Transverse colon (tissue), 4 donors: ENCODE measurements at regions not wholly inside any gene's neighbourhood (a gene's known extent, or its start where the extent isn't known, plus 50 kb on each side); places are given as distances from the start of the nearest gene placed in this dataset.

Experiments used
- DNase-seq: peaks from one replicate; pipeline ENCODE4 v3.0.0-alpha.2; 2019
- H3K27ac ChIP-seq, 4 donors: fragments of 200-600 bp; sonication (generic); 2 replicates each; pipeline ENCODE4 v1.5.1; 2016 to 2018; ENCODE audit warnings: inconsistent platforms in 4 of 4
- H3K27me3 ChIP-seq: fragments of 200-600 bp; sonication (generic); 2 replicates; pipeline ENCODE4 v1.5.1; 2017; ENCODE audit warnings: inconsistent platforms
- H3K36me3 ChIP-seq, 4 donors: fragments of 200-600 bp; sonication (generic); 2 replicates each; pipeline ENCODE4 v1.5.1; 2017 to 2019; ENCODE audit warnings: inconsistent platforms in 4 of 4
- H3K4me1 ChIP-seq, 4 donors: fragments of 200-600 bp; sonication (generic); 2 replicates each; pipeline ENCODE4 v1.5.1; 2017 to 2020; ENCODE audit warnings: inconsistent platforms in 4 of 4
- H3K4me3 ChIP-seq, 4 donors: fragments of 200-600 bp; sonication (generic); 1 replicate in 1 of 4; 2 replicates in 3 of 4; pipeline versions ENCODE4 v1.5.1 to v1.6.1; 2017 to 2019; ENCODE audit warnings: inconsistent platforms in 4 of 4
- H3K9me3 ChIP-seq, 2 donors: fragments of 200-600 bp; sonication (generic); 2 replicates each; pipeline ENCODE4 v1.5.1; 2017 to 2019; ENCODE audit warnings: inconsistent platforms in 2 of 2
- EP300 ChIP-seq: sonication (generic); formaldehyde crosslinking; IDR thresholded peaks from one replicate; pipeline ENCODE4 v1.6.1; 2017; ENCODE audit warnings: antibody characterized with exemption, low read depth
- POLR2A ChIP-seq: fragments of 450-650 bp; IDR thresholded peaks from one replicate; pipeline ENCODE4 v1.6.1; 2016; ENCODE audit warnings: antibody characterized with exemption, mild to moderate bottlenecking, moderate library complexity
- POLR2AphosphoS5 ChIP-seq, 3 donors: sonication (generic); formaldehyde crosslinking; IDR thresholded peaks; one replicate each; pipeline ENCODE4 v1.6.1; 2016; ENCODE audit warnings: antibody characterized with exemption in 3 of 3
- WGBS, 2 donors: methylation state at CpG; one replicate each; pipeline ENCODE4 v1.1.5; 2018; ENCODE audit warnings: low coverage in 1 of 2; 5-methylcytosine and 5-hydroxymethylcytosine counted together
- in situ Hi-C, 4 donors: fragments of 200-750 bp; cut with MboI; loops; one replicate each; pipeline versions ENCODE4 v1.15.0 to v1.15.1; 2017; ENCODE audit warnings: low sequenced_read_pairs in 3 of 4, low pct_ligation_motif_present in 1 of 4, low pct_unique_long_range_greater_than_20kb in 1 of 4
- intact Hi-C: fragments of 100-400 bp; cut with DNase I; formaldehyde crosslinking; loops from one replicate; pipeline ENCODE4 v1.15.1; 2023; ENCODE audit warnings: low total_unique reads
- TF ChIP-seq, protein P1 (sequence below), 5 experiments: fragments of 200-600 bp in 3 of 5; fragments of 450-650 bp in 2 of 5; sonication (generic) in 3 of 5; IDR thresholded peaks; 1 replicate in 2 of 5; 2 replicates in 3 of 5; pipeline ENCODE4 v1.5.1; 2016 to 2017; ENCODE audit warnings: antibody characterized with exemption in 5 of 5, inconsistent platforms in 3 of 5, mild to moderate bottlenecking in 2 of 5, moderate library complexity in 1 of 5

DNA sequence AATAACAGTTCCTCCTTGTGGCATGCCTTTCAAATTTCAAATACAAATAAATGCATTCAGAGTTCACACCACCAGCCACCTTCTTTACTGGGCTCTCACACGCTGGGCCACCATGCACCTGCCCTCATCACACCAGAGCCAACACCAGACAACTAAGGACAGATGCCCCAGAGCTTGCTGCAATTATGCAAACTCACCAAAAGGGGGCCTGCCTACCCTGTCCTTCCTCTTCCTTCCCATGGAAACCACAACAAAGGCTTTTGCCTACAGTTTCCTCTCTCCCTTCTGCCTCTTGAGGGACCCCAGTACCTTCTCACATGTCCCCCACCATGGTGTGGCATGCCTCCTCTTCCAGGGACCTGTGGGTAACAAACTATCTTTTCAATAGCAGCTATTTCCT is 1333.9 kb upstream of the TENM3 start:
- DNase-seq, result no peak
- intact Hi-C loops, result no loop called here
- H3K36me3 ChIP-seq, result no peaks in the 10 kb centered on the region
- TF ChIP-seq POLR2AphosphoS5 (IDR thresholded peaks at IDR 0.05) (no peak), EP300 (no peak), POLR2A (no peak)
- TF ChIP-seq, protein P1, sequence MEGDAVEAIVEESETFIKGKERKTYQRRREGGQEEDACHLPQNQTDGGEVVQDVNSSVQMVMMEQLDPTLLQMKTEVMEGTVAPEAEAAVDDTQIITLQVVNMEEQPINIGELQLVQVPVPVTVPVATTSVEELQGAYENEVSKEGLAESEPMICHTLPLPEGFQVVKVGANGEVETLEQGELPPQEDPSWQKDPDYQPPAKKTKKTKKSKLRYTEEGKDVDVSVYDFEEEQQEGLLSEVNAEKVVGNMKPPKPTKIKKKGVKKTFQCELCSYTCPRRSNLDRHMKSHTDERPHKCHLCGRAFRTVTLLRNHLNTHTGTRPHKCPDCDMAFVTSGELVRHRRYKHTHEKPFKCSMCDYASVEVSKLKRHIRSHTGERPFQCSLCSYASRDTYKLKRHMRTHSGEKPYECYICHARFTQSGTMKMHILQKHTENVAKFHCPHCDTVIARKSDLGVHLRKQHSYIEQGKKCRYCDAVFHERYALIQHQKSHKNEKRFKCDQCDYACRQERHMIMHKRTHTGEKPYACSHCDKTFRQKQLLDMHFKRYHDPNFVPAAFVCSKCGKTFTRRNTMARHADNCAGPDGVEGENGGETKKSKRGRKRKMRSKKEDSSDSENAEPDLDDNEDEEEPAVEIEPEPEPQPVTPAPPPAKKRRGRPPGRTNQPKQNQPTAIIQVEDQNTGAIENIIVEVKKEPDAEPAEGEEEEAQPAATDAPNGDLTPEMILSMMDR (IDR thresholded peaks at IDR 0.05), result no peak
- H3K4me1 ChIP-seq, result no peaks in the 10 kb centered on the region
- no peaks in the 10 kb centered on the region for H3K9me3 ChIP-seq
- WGBS, 2 donors, result 85% methylated on average over 1 of the region's 1 CpG; no CpG with 5 or more reads in 1 of the 2 donors
- H3K27ac ChIP-seq, result no peak overlapping the region
- no peak overlapping the region for H3K4me3 ChIP-seq
- in situ Hi-C loops, result no loop called here
- H3K27me3 ChIP-seq, result no peaks in the 10 kb centered on the region

DNA sequence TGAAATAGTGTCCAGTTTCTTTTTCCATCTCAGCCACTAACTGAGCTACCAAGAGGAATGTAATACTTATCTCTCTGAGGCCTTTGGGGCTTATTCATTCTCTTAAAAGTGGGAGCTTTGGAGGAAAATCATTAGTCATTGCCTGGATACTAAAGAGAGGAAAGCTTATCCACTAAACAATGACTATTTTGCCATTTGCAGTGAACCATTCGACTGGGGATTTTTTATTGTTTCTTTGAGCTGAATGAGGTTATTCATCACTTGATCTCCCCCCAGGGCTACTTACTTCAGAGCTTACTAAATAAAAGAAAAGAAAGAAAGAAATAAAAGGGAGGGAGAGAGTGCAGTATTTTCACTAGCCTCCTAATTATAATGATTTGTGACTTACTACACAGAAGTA is 1329.5 kb upstream of the TENM3 start:
- no peaks in the 10 kb centered on the region for H3K4me1 ChIP-seq
- H3K9me3 ChIP-seq, result no peaks in the 10 kb centered on the region
- TF ChIP-seq POLR2A, result no peak
- TF ChIP-seq EP300, result no peak
- TF ChIP-seq POLR2AphosphoS5 (IDR thresholded peaks at IDR 0.05), result no peak
- TF ChIP-seq, protein P1 (IDR thresholded peaks at IDR 0.05), result no peak
- intact Hi-C loops (no loop called here), in situ Hi-C loops (no loop called here)
- H3K27ac ChIP-seq, result no peak overlapping the region
- 60 to 69% methylated on average over 1 of the region's 1 CpG for WGBS, 2 donors
- DNase-seq, result no peak
- no peaks in the 10 kb centered on the region for H3K36me3 ChIP-seq
- H3K4me3 ChIP-seq, result no peak overlapping the region
- H3K27me3 ChIP-seq, result no peaks in the 10 kb centered on the region

DNA sequence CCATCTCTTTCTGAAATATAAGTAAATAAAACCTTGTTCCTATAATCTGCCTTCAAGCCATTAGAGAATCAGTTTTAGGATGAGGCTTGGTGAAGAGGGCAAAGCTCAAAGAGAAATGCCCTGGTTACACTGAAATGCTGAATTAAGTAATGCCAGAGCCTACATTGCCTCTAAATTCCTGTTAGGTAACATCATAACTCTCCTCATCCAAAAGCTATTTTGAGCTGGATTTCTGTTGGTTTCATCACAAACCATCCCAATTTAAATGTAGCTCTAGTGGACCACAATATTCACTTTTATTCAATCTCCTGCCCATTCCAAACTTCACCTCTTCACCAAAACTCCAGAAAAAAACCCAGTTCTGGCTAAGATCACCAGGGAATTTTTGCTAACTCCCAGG is 1319.7 kb upstream of the TENM3 start:
- Histone ChIP-seq H3K4me1 (no peaks in the 10 kb centered on the region), H3K4me3 (no peak overlapping the region), H3K27ac (no peak overlapping the region), H3K27me3 (no peaks in the 10 kb centered on the region), H3K9me3 (no peaks in the 10 kb centered on the region), H3K36me3 (no peaks in the 10 kb centered on the region)
- intact Hi-C loops (no loop called here), in situ Hi-C loops (no loop called here)
- no peak for DNase-seq
- no peak for TF ChIP-seq POLR2AphosphoS5 (IDR thresholded peaks at IDR 0.05)
- no peak for TF ChIP-seq POLR2A
- TF ChIP-seq, protein P1 (IDR thresholded peaks at IDR 0.05), result no peak
- TF ChIP-seq EP300, result no peak

DNA sequence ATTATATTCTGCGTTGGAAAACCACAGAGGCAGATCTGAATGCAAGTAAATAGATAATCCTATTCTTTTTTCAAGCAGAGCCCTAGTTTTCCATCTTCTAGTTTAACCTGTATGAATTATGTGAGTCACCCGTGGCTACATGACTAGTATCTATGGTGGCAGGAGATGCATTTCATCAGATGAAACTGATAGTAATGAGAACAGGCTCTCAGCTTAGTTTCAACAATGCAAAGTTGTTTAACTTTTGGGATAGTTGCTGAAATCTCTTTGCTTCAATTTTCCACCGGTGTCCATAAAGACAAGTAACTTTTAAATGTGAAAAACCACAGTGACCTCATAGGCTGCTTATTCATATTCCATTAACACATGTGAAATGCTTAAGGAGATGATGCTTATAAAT is 1317.4 kb upstream of the TENM3 start:
- no peak for DNase-seq
- Histone ChIP-seq H3K27ac (no peak overlapping the region), H3K4me3 (no peak overlapping the region), H3K36me3 (no peaks in the 10 kb centered on the region), H3K4me1 (no peaks in the 10 kb centered on the region), H3K27me3 (no peaks in the 10 kb centered on the region), H3K9me3 (no peaks in the 10 kb centered on the region)
- intact Hi-C loops, result no loop called here
- WGBS, 2 donors, result 76 to 81% methylated on average over 3 of the region's 3 CpGs
- TF ChIP-seq, protein P1 (IDR thresholded peaks at IDR 0.05), result no peak
- TF ChIP-seq EP300 (no peak), POLR2AphosphoS5 (IDR thresholded peaks at IDR 0.05) (no peak), POLR2A (no peak)
- in situ Hi-C loops, result no loop called here
